AG10803 (cell line): ENCODE measurements at regions not wholly inside any gene's neighbourhood (a gene's known extent, or its start where the extent isn't known, plus 50 kb on each side); places are given as distances from the start of the nearest gene placed in this dataset.

Experiments used
- DNase-seq: peaks from one replicate; pipeline ENCODE4 v3.0.0; 2010; ENCODE audit warnings: low read depth
- H3K4me3 ChIP-seq: 2 replicates; pipeline ENCODE4 v1.5.1; 2011; ENCODE audit warnings: mild to moderate bottlenecking, low read length, control low read depth
- TF ChIP-seq, protein P1 (sequence below): conservative IDR thresholded peaks from 2 replicates; pipeline ENCODE4 v1.5.1; 2011; ENCODE audit warnings: mild to moderate bottlenecking, low read length, control low read depth, inconsistent platforms

DNA sequence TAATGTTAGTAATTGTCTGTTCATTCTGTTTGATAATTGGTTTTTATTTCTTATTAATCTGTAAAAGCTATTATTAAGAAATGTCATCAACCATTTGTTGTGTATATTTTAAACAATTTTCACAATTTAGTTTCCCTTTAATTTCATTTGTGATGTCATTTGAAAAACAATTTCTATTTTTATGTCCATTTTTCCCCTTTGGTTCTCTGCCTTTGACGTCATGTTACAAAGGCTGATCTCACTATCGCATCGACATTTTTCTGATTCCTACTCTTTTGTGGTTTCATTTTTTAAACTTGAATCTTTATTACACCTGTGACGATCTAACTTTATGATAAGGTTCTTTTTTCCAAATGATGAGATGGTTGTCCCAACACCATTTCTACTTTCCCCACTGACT is 191.0 kb upstream of the ZNF507 start:
- no peak for DNase-seq
- TF ChIP-seq, protein P1, sequence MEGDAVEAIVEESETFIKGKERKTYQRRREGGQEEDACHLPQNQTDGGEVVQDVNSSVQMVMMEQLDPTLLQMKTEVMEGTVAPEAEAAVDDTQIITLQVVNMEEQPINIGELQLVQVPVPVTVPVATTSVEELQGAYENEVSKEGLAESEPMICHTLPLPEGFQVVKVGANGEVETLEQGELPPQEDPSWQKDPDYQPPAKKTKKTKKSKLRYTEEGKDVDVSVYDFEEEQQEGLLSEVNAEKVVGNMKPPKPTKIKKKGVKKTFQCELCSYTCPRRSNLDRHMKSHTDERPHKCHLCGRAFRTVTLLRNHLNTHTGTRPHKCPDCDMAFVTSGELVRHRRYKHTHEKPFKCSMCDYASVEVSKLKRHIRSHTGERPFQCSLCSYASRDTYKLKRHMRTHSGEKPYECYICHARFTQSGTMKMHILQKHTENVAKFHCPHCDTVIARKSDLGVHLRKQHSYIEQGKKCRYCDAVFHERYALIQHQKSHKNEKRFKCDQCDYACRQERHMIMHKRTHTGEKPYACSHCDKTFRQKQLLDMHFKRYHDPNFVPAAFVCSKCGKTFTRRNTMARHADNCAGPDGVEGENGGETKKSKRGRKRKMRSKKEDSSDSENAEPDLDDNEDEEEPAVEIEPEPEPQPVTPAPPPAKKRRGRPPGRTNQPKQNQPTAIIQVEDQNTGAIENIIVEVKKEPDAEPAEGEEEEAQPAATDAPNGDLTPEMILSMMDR: no peak
- no peak overlapping the region for H3K4me3 ChIP-seq

- no peak overlapping the region for H3K4me3 ChIP-seq
- TF ChIP-seq, protein P1: no peak
- DNase-seq: no peak
Observed at GRCh38 chr19:32164384-32164992, 180.9 kb upstream of the ZNF507 start.

- no peak for DNase-seq
- TF ChIP-seq, protein P1: no peak
- H3K4me3 ChIP-seq: no peak overlapping the region
Observed at GRCh38 chr19:32165141-32165540, 180.3 kb upstream of the ZNF507 start.

DNA sequence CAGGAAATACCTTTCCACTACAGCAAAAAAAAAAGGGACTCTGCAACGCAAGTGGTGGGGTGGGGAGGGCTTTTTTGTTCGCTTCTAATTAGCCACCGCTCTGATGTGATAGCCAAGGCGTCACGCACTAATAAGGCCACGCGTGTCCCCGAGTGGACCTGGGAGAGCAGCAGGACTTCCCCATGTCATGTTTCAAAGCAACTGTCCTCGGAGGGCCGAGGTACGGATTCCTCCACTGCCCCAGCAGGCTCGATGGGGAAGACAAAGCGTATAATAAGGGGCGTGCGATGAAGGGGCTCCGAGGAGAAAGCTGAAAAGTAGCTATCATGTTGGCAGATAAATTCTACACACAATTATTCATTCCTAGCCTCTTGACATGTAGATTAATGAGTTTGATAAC is 179.7 kb upstream of the ZNF507 start:
- no peak for DNase-seq
- TF ChIP-seq, protein P1: no peak
- H3K4me3 ChIP-seq: no peak overlapping the region

- no peak for DNase-seq
Observed at GRCh38 chr19:32166238-32166637, 179.2 kb upstream of the ZNF507 start.

GRCh38 chr19:32168111-32168510 is 177.3 kb upstream of the ZNF507 start:
- DNase-seq: no peak

More at GRCh38 chr19:32166238-32166637, 179.2 kb upstream of the ZNF507 start:
- TF ChIP-seq, protein P1: no peak
- H3K4me3 ChIP-seq: no peak overlapping the region

DNA sequence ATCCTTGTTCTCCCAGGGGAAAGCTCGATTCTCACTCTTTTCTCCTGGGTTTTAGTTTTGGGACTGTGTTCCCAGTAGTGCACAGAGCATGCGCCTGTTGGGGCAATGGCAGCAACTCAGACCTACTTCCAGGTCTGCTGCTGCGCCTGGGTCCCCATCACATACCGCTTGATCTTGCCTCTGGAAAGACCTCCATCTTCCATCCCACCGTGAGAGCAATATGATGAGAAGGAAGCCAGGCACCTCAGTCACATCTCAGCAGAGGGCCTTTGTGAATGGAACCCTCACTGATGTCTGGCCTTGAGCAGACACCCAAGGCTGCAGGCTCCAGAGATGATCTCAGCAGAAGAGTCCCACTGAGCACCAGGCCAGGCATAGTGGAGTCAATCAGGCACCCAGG is 176.8 kb upstream of the ZNF507 start:
- no peak for DNase-seq
- TF ChIP-seq, protein P1: no peak
- H3K4me3 ChIP-seq: no peak overlapping the region

More at GRCh38 chr19:32168111-32168510, 177.3 kb upstream of the ZNF507 start:
- TF ChIP-seq, protein P1: no peak
- H3K4me3 ChIP-seq: no peak overlapping the region
